OCI-LY1 (cell line): ENCODE measurements at regions not wholly inside any gene's neighbourhood (a gene's known extent, or its start where the extent isn't known, plus 50 kb on each side); places are given as distances from the start of the nearest gene placed in this dataset.

Experiments
- H2AFZ ChIP-seq: fragments of 200-600 bp; sonication (generic), shearing (Covaris generic); 2 replicates; pipeline ENCODE4 v1.6.0; 2014; ENCODE audit warnings: antibody characterized with exemption, mild to moderate bottlenecking, low read length
- H3F3A ChIP-seq: fragments of 200-600 bp; sonication (generic), shearing (Covaris generic); 2 replicates; pipeline ENCODE4 v1.6.0; 2014; ENCODE audit warnings: mild to moderate bottlenecking, antibody characterized with exemption, low read length, moderate library complexity; ENCODE audit not compliant: insufficient read depth
- H3K27ac ChIP-seq: fragments of 200-600 bp; sonication (generic); 2 replicates; pipeline ENCODE4 v1.5.1; 2014; ENCODE audit warnings: low read length, mixed run types, mild to moderate bottlenecking, low read depth; ENCODE audit not compliant: poor library complexity, severe bottlenecking
- H3K27me3 ChIP-seq: fragments of 200-600 bp; sonication (generic); 2 replicates; pipeline ENCODE4 v1.6.0; 2014; ENCODE audit warnings: antibody characterized with exemption, mild to moderate bottlenecking, low read length, moderate library complexity; ENCODE audit not compliant: insufficient read depth
- H3K36me3 ChIP-seq: fragments of 200-600 bp; sonication (generic); 2 replicates; pipeline ENCODE4 v1.6.1; 2014; ENCODE audit warnings: mild to moderate bottlenecking, antibody characterized with exemption, low read length, moderate library complexity, mixed read lengths; ENCODE audit not compliant: insufficient read depth
- H3K4me1 ChIP-seq: fragments of 200-600 bp; sonication (generic); 2 replicates; pipeline ENCODE4 v1.5.1; 2014; ENCODE audit warnings: mild to moderate bottlenecking, low read length, moderate library complexity; ENCODE audit not compliant: insufficient read depth, severe bottlenecking
- H3K4me2 ChIP-seq: fragments of 200-600 bp; sonication (generic), shearing (Covaris generic); 2 replicates; pipeline ENCODE4 v1.6.1; 2014; ENCODE audit warnings: low read length
- H3K4me3 ChIP-seq: fragments of 200-600 bp; sonication (generic); 2 replicates; pipeline ENCODE4 v1.5.1; 2014; ENCODE audit warnings: low read length, low read depth, mild to moderate bottlenecking, mixed read lengths; ENCODE audit not compliant: poor library complexity, severe bottlenecking
- H3K79me2 ChIP-seq: fragments of 200-600 bp; shearing (Covaris generic); 2 replicates; pipeline ENCODE4 v1.6.1; 2016; ENCODE audit warnings: mixed run types, low read length, mixed read lengths; ENCODE audit not compliant: insufficient read depth
- H3K9ac ChIP-seq: fragments of 200-600 bp; sonication (generic), shearing (Covaris generic); 2 replicates; pipeline ENCODE4 v1.6.1; 2014; ENCODE audit warnings: mild to moderate bottlenecking, low read length, mixed read lengths
- H3K9me2 ChIP-seq: fragments of 200-600 bp; sonication (generic), shearing (Covaris generic); 2 replicates; pipeline ENCODE4 v1.6.1; 2014; ENCODE audit warnings: low read depth, mild to moderate bottlenecking, low read length, mixed read lengths
- H3K9me3 ChIP-seq: fragments of 200-600 bp; shearing (Covaris generic); 2 replicates; pipeline ENCODE4 v1.6.1; 2014; ENCODE audit warnings: low read length, mixed read lengths
- H4K20me1 ChIP-seq: fragments of 200-600 bp; sonication (generic), shearing (Covaris generic); 2 replicates; pipeline ENCODE4 v1.6.0; 2016; ENCODE audit warnings: mild to moderate bottlenecking, low read length; ENCODE audit not compliant: insufficient read depth
- EZH2 ChIP-seq: fragments of 200-600 bp; sonication (generic), shearing (Covaris generic); IDR thresholded peaks from 2 replicates; pipeline ENCODE4 v1.8.0; 2017; ENCODE audit warnings: borderline replicate concordance, mixed run types, mild to moderate bottlenecking, antibody characterized with exemption, low read length, moderate library complexity, mixed read lengths
- TF ChIP-seq, protein P1 (sequence below): fragments of 200-600 bp; sonication (generic), shearing (Covaris generic); IDR thresholded peaks from 2 replicates; pipeline ENCODE4 v1.5.1; 2017; ENCODE audit warnings: mild to moderate bottlenecking, antibody characterized with exemption, low read length, moderate library complexity, mixed read lengths

DNA sequence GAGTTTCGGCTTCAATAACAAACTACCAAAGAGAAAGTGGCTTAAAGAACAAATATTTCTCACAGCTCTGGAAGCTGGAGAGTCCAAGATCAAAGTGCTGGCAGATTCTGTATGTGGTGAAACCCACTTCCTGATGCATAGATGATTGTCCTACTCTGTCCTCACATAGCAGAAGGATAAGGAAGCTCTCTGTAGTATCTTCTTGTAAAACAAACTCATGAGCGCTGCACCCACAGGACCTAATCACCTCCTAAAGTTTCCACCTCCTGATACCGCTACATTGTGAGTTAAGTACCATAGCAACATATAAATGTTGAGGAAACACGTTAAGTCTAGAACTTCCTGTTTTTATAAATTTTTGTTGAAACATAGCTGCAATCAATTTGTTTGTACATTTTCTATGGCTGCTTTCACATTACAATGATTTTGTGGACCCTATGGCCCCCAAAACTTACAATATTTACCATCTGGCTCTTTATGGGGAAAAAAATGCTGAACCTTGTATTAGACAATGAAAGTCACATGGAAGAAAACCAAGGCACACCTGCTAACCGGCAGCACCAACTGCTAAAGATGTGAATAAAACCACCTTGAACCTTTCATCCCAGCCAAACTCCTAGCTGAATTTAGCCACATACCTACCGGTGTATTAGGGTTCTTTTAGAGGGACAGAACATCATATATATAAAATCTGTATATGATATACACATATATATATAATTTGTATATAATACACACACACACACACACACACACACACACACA lies 1423.4 kb downstream of the NCAM2 start:
- 0 out of 2 replicates have a peak overlapping the region, but pooled peaks have one; percentile 27 for H3K9ac ChIP-seq
- peak overlapping the region; percentile 19 for H3K4me3 ChIP-seq
- H3F3A ChIP-seq, result no peaks in the 10 kb centered on the region
- H3K9me2 ChIP-seq, result no peaks in the 10 kb centered on the region
- H3K36me3 ChIP-seq, result no peaks in the 10 kb centered on the region
- H3K27ac ChIP-seq, result peak overlapping the region; percentile 77
- peaks cover 14% of the 10 kb centered on the region for H3K4me1 ChIP-seq
- H3K4me2 ChIP-seq, result peak overlapping the region; percentile 47
- no peaks in the 10 kb centered on the region for H3K9me3 ChIP-seq
- TF ChIP-seq, protein P1, sequence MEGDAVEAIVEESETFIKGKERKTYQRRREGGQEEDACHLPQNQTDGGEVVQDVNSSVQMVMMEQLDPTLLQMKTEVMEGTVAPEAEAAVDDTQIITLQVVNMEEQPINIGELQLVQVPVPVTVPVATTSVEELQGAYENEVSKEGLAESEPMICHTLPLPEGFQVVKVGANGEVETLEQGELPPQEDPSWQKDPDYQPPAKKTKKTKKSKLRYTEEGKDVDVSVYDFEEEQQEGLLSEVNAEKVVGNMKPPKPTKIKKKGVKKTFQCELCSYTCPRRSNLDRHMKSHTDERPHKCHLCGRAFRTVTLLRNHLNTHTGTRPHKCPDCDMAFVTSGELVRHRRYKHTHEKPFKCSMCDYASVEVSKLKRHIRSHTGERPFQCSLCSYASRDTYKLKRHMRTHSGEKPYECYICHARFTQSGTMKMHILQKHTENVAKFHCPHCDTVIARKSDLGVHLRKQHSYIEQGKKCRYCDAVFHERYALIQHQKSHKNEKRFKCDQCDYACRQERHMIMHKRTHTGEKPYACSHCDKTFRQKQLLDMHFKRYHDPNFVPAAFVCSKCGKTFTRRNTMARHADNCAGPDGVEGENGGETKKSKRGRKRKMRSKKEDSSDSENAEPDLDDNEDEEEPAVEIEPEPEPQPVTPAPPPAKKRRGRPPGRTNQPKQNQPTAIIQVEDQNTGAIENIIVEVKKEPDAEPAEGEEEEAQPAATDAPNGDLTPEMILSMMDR, result no peak
- H3K79me2 ChIP-seq, result no peaks in the 10 kb centered on the region
- H3K27me3 ChIP-seq, result no peaks in the 10 kb centered on the region
- peak overlapping the region; percentile 98 for H2AFZ ChIP-seq
- H4K20me1 ChIP-seq, result no peaks in the 10 kb centered on the region

DNA sequence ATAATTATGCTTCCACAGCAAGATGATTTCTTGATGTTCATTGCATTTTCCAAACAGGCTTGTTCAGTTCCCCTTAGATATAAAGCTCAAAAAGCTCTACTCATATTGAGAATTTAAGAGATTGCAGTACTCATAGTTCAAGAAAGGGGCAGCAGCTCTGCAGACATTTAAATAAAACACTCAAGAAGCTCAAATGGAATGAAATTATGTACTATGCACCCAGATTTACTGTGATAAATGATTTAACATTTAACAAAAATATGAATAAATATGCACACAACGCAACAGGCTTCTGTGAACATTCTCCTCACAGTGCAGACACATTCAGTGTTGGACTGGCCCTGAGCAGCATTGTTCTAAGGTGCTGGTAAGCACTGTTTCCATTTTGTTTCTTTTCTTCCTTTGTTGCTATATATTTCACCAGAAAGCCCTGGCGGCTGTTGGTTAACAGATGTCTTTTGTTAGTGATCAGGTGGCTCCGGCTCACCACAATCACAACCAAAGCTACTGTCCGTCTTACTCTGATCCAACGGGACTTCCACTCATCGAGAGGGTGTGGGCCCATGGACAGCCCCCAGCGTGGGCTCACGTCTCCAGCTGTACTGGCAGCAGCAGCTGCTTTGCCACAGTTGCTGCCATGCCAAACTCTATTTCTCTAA lies 1440.3 kb downstream of the NCAM2 start:
- Histone ChIP-seq H3K4me2 (peak overlapping the region; percentile 42), H3K4me3 (peak overlapping the region; percentile 28), H2AFZ (peak overlapping the region; percentile 51), H3F3A (no peaks in the 10 kb centered on the region), H3K9me2 (no peaks in the 10 kb centered on the region), H3K4me1 (peaks cover 37% of the 10 kb centered on the region), H3K36me3 (no peaks in the 10 kb centered on the region), H4K20me1 (no peaks in the 10 kb centered on the region), H3K9ac (peak overlapping the region; percentile 22), H3K27me3 (no peaks in the 10 kb centered on the region), H3K79me2 (no peaks in the 10 kb centered on the region), H3K9me3 (no peaks in the 10 kb centered on the region; the same call in 1 of the 2 replicates), H3K27ac (peak overlapping the region; percentile 80)
- TF ChIP-seq, protein P1, result peak; percentile 48; the same call in 1 of the 2 replicates
- no peak for TF ChIP-seq EZH2

DNA sequence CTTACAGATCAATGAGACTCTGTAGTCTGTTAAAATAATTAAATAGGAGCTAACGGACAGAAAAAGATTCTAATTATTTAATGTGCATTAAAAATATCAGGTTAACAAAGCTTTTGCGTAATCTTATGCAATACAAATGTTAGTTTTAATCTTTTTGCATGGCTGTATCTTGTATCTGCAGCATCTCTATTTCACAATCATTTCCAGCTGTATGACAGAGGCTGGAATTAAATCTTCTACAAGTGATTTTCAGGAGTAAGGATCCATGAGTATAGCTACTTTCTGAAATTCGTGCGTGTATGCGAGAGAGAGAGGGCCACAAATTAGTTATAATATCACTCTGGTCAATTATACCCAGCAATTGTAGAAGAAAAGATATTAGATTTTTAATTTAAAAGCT lies 1446.8 kb downstream of the NCAM2 start:
- Histone ChIP-seq H3K4me2 (no peak overlapping the region), H3K27ac (no peak overlapping the region), H3K9me3 (no peaks in the 10 kb centered on the region), H4K20me1 (no peaks in the 10 kb centered on the region), H3K4me1 (no peaks in the 10 kb centered on the region), H2AFZ (peak overlapping the region; percentile 63; the same call in 1 of the 2 replicates), H3K36me3 (no peaks in the 10 kb centered on the region), H3F3A (no peaks in the 10 kb centered on the region), H3K79me2 (no peaks in the 10 kb centered on the region), H3K9me2 (no peaks in the 10 kb centered on the region), H3K4me3 (no peak overlapping the region), H3K27me3 (no peaks in the 10 kb centered on the region), H3K9ac (no peak overlapping the region)
- TF ChIP-seq, protein P1, result no peak
- TF ChIP-seq EZH2, result no peak
